ENCODE measurements at regions not wholly inside any gene's neighbourhood (a gene's known extent, or its start where the extent isn't known, plus 50 kb on each side); places are given as distances from the start of the nearest gene placed in this dataset.
"Not testable (repeated sequence)": the region's sequence is repeated elsewhere in the genome, so short reads cannot be mapped to it uniquely, and the experiment has no call there.

- DNase-seq (ENCODE audit: extremely low read depth, low read depth): no peak
- H3K4me3 ChIP-seq (replicated peaks; ENCODE audit: low read depth, low read length): no peak overlapping the region
- TF ChIP-seq CTCF (IDR thresholded peaks at IDR 0.05; ENCODE audit: low read depth, low read length, missing control alignments): no peak
Measured at GRCh38 chr15:58355382-58355971, 76.3 kb upstream of the LIPC start.

- no peak for DNase-seq (ENCODE audit: extremely low read depth, low read depth)
- TF ChIP-seq CTCF (IDR thresholded peaks at IDR 0.05; ENCODE audit: low read depth, low read length, missing control alignments): no peak
- no peak overlapping the region for H3K4me3 ChIP-seq (replicated peaks; ENCODE audit: low read depth, low read length)
Measured at GRCh38 chr15:58355973-58356372, 75.8 kb upstream of the LIPC start.

GRCh38 chr15:58357529-58358476 lies 74.0 kb upstream of the LIPC start:
- no peak for TF ChIP-seq CTCF (IDR thresholded peaks at IDR 0.05; ENCODE audit: low read depth, low read length, missing control alignments)
- no peak overlapping the region for H3K4me3 ChIP-seq (replicated peaks; ENCODE audit: low read depth, low read length)
- DNase-seq (ENCODE audit: extremely low read depth, low read depth): no peak

- no peak for DNase-seq (ENCODE audit: extremely low read depth, low read depth)
- no peak for TF ChIP-seq CTCF (IDR thresholded peaks at IDR 0.05; ENCODE audit: low read depth, low read length, missing control alignments)
- H3K4me3 ChIP-seq (replicated peaks; ENCODE audit: low read depth, low read length): no peak overlapping the region
Measured at GRCh38 chr15:58360421-58361090, 71.2 kb upstream of the LIPC start.

- no peak overlapping the region for H3K4me3 ChIP-seq (replicated peaks; ENCODE audit: low read depth, low read length)
- TF ChIP-seq CTCF (IDR thresholded peaks at IDR 0.05; ENCODE audit: low read depth, low read length, missing control alignments): no peak
- DNase-seq (ENCODE audit: extremely low read depth, low read depth): peak; percentile 87
Measured at GRCh38 chr15:58361273-58361759, 70.5 kb upstream of the LIPC start.

GRCh38 chr15:58362262-58362922 lies 69.4 kb upstream of the LIPC start:
- TF ChIP-seq CTCF (IDR thresholded peaks at IDR 0.05; ENCODE audit: low read depth, low read length, missing control alignments): no peak
- DNase-seq (ENCODE audit: extremely low read depth, low read depth): no peak
- H3K4me3 ChIP-seq (replicated peaks; ENCODE audit: low read depth, low read length): no peak overlapping the region

GRCh38 chr15:58363118-58363517 lies 68.7 kb upstream of the LIPC start:
- DNase-seq (ENCODE audit: extremely low read depth, low read depth): not testable (repeated sequence)

GRCh38 chr15:58363673-58364072 lies 68.1 kb upstream of the LIPC start:
- DNase-seq (ENCODE audit: extremely low read depth, low read depth); H3K4me3 ChIP-seq (replicated peaks; ENCODE audit: low read depth, low read length): not testable (repeated sequence)

More at GRCh38 chr15:58363118-58363517, 68.7 kb upstream of the LIPC start:
- not testable (repeated sequence) for H3K4me3 ChIP-seq (replicated peaks; ENCODE audit: low read depth, low read length)

GRCh38 chr15:58365098-58365497 lies 66.7 kb upstream of the LIPC start:
- DNase-seq (ENCODE audit: extremely low read depth, low read depth); H3K4me3 ChIP-seq (replicated peaks; ENCODE audit: low read depth, low read length): not testable (repeated sequence)

All from HFF-Myc (cell line).